SK-N-MC (cell line): ENCODE measurements at regions not wholly inside any gene's neighbourhood (a gene's known extent, or its start where the extent isn't known, plus 50 kb on each side); places are given as distances from the start of the nearest gene placed in this dataset.

Source experiments
- EZH2 ChIP-seq: fragments of 200-600 bp; sonication (generic); IDR thresholded peaks from one replicate; pipeline ENCODE4 v1.6.1; 2017; ENCODE audit warnings: antibody characterized with exemption
- POLR2AphosphoS5 ChIP-seq: IDR thresholded peaks from 2 replicates; pipeline ENCODE4 v1.6.1; 2012; ENCODE audit warnings: mild to moderate bottlenecking, low read depth, low read length, borderline replicate concordance

DNA sequence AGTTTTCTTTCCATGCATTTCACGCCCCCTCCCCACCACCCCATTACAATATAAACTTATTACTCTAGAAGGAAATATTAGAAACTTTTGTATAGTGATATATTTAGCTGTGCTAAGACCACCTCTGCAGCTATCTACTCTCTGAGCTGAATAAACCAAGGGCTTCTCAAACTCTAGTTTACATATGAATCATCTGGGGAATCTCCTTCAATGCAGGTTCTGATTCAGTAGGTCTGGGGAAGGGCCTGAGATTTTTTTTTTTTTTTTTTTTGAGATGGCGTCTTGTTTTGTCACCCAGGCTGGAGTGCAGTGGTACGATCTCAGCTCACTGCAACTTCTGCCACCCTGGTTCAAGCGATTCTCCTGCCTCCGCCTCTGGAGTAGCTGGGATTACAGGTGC is 67.6 kb upstream of the PRKG1 start:
- TF ChIP-seq POLR2AphosphoS5 (no peak), EZH2 (no peak)
